ENCODE measurements at regions not wholly inside any gene's neighbourhood (a gene's known extent, or its start where the extent isn't known, plus 50 kb on each side); places are given as distances from the start of the nearest gene placed in this dataset.

GRCh38 chr1:231104917-231105316, 56.9 kb upstream of the TRIM67 start:
- TF ChIP-seq EP300 (IDR thresholded peaks at IDR 0.05) (no peak), POLR2AphosphoS5 (IDR thresholded peaks at IDR 0.05) (no peak)
- TF ChIP-seq, protein P1, sequence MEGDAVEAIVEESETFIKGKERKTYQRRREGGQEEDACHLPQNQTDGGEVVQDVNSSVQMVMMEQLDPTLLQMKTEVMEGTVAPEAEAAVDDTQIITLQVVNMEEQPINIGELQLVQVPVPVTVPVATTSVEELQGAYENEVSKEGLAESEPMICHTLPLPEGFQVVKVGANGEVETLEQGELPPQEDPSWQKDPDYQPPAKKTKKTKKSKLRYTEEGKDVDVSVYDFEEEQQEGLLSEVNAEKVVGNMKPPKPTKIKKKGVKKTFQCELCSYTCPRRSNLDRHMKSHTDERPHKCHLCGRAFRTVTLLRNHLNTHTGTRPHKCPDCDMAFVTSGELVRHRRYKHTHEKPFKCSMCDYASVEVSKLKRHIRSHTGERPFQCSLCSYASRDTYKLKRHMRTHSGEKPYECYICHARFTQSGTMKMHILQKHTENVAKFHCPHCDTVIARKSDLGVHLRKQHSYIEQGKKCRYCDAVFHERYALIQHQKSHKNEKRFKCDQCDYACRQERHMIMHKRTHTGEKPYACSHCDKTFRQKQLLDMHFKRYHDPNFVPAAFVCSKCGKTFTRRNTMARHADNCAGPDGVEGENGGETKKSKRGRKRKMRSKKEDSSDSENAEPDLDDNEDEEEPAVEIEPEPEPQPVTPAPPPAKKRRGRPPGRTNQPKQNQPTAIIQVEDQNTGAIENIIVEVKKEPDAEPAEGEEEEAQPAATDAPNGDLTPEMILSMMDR (IDR thresholded peaks at IDR 0.05): no peak
- DNase-seq: no peak
- Histone ChIP-seq H3K27me3 (no peaks in the 10 kb centered on the region), H3K4me3 (no peak overlapping the region), H3K4me1 (peaks cover 0 to 10% (median 0%) of the 10 kb centered on the region in 4 donors), H3K9me3 (no peaks in the 10 kb centered on the region), H3K27ac (no peak overlapping the region), H3K36me3 (no peaks in the 10 kb centered on the region)
- 79 to 95% (median 90%) methylated on average over 2 of the region's 2 CpGs for WGBS, 5 donors
- intact Hi-C loops (cut with DNase I; ENCODE audit: low total_unique reads): no loop called here

GRCh38 chr1:231103961-231104360, 57.9 kb upstream of the TRIM67 start:
- Histone ChIP-seq H3K27me3 (no peaks in the 10 kb centered on the region), H3K4me3 (no peak overlapping the region), H3K4me1 (peaks cover 0 to 7% (median 0%) of the 10 kb centered on the region in 4 donors), H3K27ac (no peak overlapping the region), H3K9me3 (no peaks in the 10 kb centered on the region), H3K36me3 (no peaks in the 10 kb centered on the region)
- no peak for DNase-seq
- TF ChIP-seq, protein P1 (IDR thresholded peaks at IDR 0.05): no peak
- no peak for TF ChIP-seq POLR2A (IDR thresholded peaks at IDR 0.05)
- no peak for TF ChIP-seq POLR2AphosphoS5 (IDR thresholded peaks at IDR 0.05)
- TF ChIP-seq EP300 (IDR thresholded peaks at IDR 0.05): no peak
- WGBS, 5 donors: 51 to 74% (median 70%) methylated on average over 1 of the region's 1 CpG
- intact Hi-C loops (cut with DNase I; ENCODE audit: low total_unique reads): no loop called here

GRCh38 chr1:231099996-231100767, 60.1 kb upstream of the FAM89A start:
- Histone ChIP-seq H3K4me3 (no peak overlapping the region), H3K4me1 (no peaks in the 10 kb centered on the region), H3K27ac (no peak overlapping the region), H3K9me3 (no peaks in the 10 kb centered on the region), H3K27me3 (peaks cover 0 to 5% (median 0%) of the 10 kb centered on the region in 3 donors), H3K36me3 (no peaks in the 10 kb centered on the region)
- WGBS, 5 donors: 49 to 68% (median 55%) methylated on average over 9 of the region's 9 CpGs
- intact Hi-C loops (cut with DNase I; ENCODE audit: low total_unique reads): no loop called here
- peak in 1 of 2 donors; percentile 79 for DNase-seq
- TF ChIP-seq, protein P1 (IDR thresholded peaks at IDR 0.05): no peak
- TF ChIP-seq EP300 (IDR thresholded peaks at IDR 0.05): no peak
- no peak for TF ChIP-seq POLR2AphosphoS5 (IDR thresholded peaks at IDR 0.05)
- TF ChIP-seq POLR2A (IDR thresholded peaks at IDR 0.05): no peak

DNA sequence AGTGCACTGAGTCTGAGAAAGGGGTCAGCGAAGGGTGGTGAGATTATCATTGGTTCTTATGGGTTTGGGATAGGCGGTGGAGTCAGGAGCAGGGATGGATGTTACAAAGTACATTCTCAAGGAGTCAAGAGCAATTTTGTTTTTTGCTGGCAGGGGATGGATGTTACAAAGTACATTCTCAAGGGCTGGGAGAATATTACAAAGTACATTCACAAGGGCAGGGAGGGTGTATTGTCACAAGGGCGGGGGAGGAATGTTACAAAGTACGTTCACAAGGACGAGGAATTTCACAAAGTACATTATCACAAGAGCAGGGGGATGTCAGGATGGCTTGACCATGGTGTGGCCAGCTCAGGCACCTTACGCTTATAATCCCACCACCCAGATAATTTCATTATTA, 59.3 kb upstream of the FAM89A start:
- Histone ChIP-seq H3K4me3 (no peak overlapping the region), H3K36me3 (no peaks in the 10 kb centered on the region), H3K9me3 (no peaks in the 10 kb centered on the region), H3K27ac (no peak overlapping the region), H3K27me3 (peaks cover 0 to 9% (median 0%) of the 10 kb centered on the region in 3 donors), H3K4me1 (no peaks in the 10 kb centered on the region)
- no peak for TF ChIP-seq POLR2A (IDR thresholded peaks at IDR 0.05)
- TF ChIP-seq, protein P1 (IDR thresholded peaks at IDR 0.05): no peak
- TF ChIP-seq EP300 (IDR thresholded peaks at IDR 0.05): no peak
- no peak for TF ChIP-seq POLR2AphosphoS5 (IDR thresholded peaks at IDR 0.05)
- DNase-seq: no peak
- 75 to 95% (median 84%) methylated on average over 6 of the region's 6 CpGs for WGBS, 5 donors
- intact Hi-C loops (cut with DNase I; ENCODE audit: low total_unique reads): no loop called here

Data from stomach (tissue), 8 donors.